ENCODE measurements at regions not wholly inside any gene's neighbourhood (a gene's known extent, or its start where the extent isn't known, plus 50 kb on each side); places are given as distances from the start of the nearest gene placed in this dataset.

GRCh38 chr5:2139478-2139877, 256.8 kb upstream of the IRX4 start (continued):
- TF ChIP-seq NANOG (IDR thresholded peaks at IDR 0.05; ENCODE audit: borderline replicate concordance): no peak
- TF ChIP-seq, protein P1, sequence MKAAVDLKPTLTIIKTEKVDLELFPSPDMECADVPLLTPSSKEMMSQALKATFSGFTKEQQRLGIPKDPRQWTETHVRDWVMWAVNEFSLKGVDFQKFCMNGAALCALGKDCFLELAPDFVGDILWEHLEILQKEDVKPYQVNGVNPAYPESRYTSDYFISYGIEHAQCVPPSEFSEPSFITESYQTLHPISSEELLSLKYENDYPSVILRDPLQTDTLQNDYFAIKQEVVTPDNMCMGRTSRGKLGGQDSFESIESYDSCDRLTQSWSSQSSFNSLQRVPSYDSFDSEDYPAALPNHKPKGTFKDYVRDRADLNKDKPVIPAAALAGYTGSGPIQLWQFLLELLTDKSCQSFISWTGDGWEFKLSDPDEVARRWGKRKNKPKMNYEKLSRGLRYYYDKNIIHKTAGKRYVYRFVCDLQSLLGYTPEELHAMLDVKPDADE (IDR thresholded peaks at IDR 0.05): no peak
- no peak for TF ChIP-seq CREB1 (CRISPR knock-in tag; IDR thresholded peaks at IDR 0.05; ENCODE audit: low read depth)
- TF ChIP-seq EZH2phosphoT487 (IDR thresholded peaks at IDR 0.05; ENCODE audit: unreplicated experiment): no peak
- no peak for TF ChIP-seq ZNF114 (CRISPR knock-in tag; IDR thresholded peaks at IDR 0.05)
- no peak for TF ChIP-seq EZH2 (IDR thresholded peaks at IDR 0.05; ENCODE audit: low read depth, unreplicated experiment)
- no peak for TF ChIP-seq CTCF (conservative IDR thresholded peaks at IDR 0.05; ENCODE audit: low read depth in 2 of 2)
- no peak for TF ChIP-seq POLR2AphosphoS5 (IDR thresholded peaks at IDR 0.05; ENCODE audit: low read depth)

DNA sequence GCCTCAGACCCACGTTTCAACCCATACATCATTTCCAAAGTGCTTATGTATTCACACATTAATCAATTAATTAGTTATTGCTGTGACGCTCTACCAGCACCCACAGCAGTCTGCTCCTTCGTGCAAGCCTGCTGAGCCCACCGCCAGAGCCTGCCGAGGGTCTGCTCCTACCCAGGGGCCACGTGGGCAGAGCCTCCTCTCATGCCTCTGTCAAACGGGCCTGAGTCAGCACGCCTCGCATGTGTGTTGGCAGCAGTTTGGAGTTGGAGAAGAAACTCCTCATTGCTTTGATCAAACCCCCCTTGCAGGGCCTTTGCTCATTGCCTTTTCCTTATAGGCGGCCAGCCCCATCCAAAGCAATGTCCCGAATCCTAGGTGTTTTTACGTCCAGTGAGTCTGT, 256.2 kb upstream of the IRX4 start:
- H3K36me3 ChIP-seq (ENCODE audit: insufficient read depth): no peaks in the 10 kb centered on the region
- no peaks in the 10 kb centered on the region for H3K4me1 ChIP-seq (ENCODE audit: insufficient read depth)
- H3K27ac Mint-ChIP-seq: no peak overlapping the region
- no peaks in the 10 kb centered on the region for H3K4me1 Mint-ChIP-seq
- H3F3A ChIP-seq (replicated peaks; ENCODE audit: low read depth): no peaks in the 10 kb centered on the region
- H3K27ac ChIP-seq (ENCODE audit: low read depth): no peak overlapping the region
- H3K27me3 ChIP-seq (ENCODE audit: insufficient read depth): no peaks in the 10 kb centered on the region
- H3K27me3 Mint-ChIP-seq (ENCODE audit: insufficient read depth, low read depth, poor library complexity): peaks cover 13% of the 10 kb centered on the region
- no peak overlapping the region for H3K4me3 Mint-ChIP-seq
- no peaks in the 10 kb centered on the region for H3K36me3 Mint-ChIP-seq (ENCODE audit: low read depth)
- H4K20me1 ChIP-seq (replicated peaks; ENCODE audit: insufficient read depth): no peaks in the 10 kb centered on the region
- H3K4me2 ChIP-seq: no peak overlapping the region
- DNase-seq (ENCODE audit: low spot score) (no peak), ATAC-seq (no peak)
- H2AFZ ChIP-seq: no peak overlapping the region
- no peak overlapping the region for H3K4me3 ChIP-seq
- H3K79me2 ChIP-seq (replicated peaks; ENCODE audit: insufficient read depth): no peaks in the 10 kb centered on the region
- no peaks in the 10 kb centered on the region for H3K9me2 ChIP-seq (ENCODE audit: insufficient read depth)
- peaks cover 2% of the 10 kb centered on the region; the same call in 2 of the 3 replicates for H3K9me3 Mint-ChIP-seq
- TF ChIP-seq EZH2phosphoT487 (IDR thresholded peaks at IDR 0.05; ENCODE audit: unreplicated experiment): no peak
- no peak for TF ChIP-seq JUNB (IDR thresholded peaks at IDR 0.05; ENCODE audit: unreplicated experiment)
- TF ChIP-seq, protein P1 (IDR thresholded peaks at IDR 0.05): no peak
- TF ChIP-seq NANOG (IDR thresholded peaks at IDR 0.05; ENCODE audit: borderline replicate concordance): no peak
- TF ChIP-seq CREB1 (CRISPR knock-in tag; IDR thresholded peaks at IDR 0.05; ENCODE audit: low read depth): no peak
- TF ChIP-seq ZNF114 (CRISPR knock-in tag; IDR thresholded peaks at IDR 0.05): no peak
- no peak for TF ChIP-seq STAT1 (IDR thresholded peaks at IDR 0.05; ENCODE audit: unreplicated experiment)
- TF ChIP-seq, protein P2, sequence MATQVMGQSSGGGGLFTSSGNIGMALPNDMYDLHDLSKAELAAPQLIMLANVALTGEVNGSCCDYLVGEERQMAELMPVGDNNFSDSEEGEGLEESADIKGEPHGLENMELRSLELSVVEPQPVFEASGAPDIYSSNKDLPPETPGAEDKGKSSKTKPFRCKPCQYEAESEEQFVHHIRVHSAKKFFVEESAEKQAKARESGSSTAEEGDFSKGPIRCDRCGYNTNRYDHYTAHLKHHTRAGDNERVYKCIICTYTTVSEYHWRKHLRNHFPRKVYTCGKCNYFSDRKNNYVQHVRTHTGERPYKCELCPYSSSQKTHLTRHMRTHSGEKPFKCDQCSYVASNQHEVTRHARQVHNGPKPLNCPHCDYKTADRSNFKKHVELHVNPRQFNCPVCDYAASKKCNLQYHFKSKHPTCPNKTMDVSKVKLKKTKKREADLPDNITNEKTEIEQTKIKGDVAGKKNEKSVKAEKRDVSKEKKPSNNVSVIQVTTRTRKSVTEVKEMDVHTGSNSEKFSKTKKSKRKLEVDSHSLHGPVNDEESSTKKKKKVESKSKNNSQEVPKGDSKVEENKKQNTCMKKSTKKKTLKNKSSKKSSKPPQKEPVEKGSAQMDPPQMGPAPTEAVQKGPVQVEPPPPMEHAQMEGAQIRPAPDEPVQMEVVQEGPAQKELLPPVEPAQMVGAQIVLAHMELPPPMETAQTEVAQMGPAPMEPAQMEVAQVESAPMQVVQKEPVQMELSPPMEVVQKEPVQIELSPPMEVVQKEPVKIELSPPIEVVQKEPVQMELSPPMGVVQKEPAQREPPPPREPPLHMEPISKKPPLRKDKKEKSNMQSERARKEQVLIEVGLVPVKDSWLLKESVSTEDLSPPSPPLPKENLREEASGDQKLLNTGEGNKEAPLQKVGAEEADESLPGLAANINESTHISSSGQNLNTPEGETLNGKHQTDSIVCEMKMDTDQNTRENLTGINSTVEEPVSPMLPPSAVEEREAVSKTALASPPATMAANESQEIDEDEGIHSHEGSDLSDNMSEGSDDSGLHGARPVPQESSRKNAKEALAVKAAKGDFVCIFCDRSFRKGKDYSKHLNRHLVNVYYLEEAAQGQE (IDR thresholded peaks at IDR 0.05; ENCODE audit: unreplicated experiment): no peak
- no peak for TF ChIP-seq POLR2AphosphoS5 (IDR thresholded peaks at IDR 0.05; ENCODE audit: low read depth)
- TF ChIP-seq EZH2 (IDR thresholded peaks at IDR 0.05; ENCODE audit: low read depth, unreplicated experiment): no peak

Data from GM23338 (cell line).